Limb (tissue), 2 donors: ENCODE measurements at regions not wholly inside any gene's neighbourhood (a gene's known extent, or its start where the extent isn't known, plus 50 kb on each side); places are given as distances from the start of the nearest gene placed in this dataset.
"Not testable (repeated sequence)": the region's sequence is repeated elsewhere in the genome, so short reads cannot be mapped to it uniquely, and the experiment has no call there.

ENCODE experiments used
- DNase-seq, 2 donors: peaks; one replicate each; pipeline ENCODE4 v3.0.0-alpha.2; 2016; ENCODE audit errors: extremely low spot score in 2 of 2

DNA sequence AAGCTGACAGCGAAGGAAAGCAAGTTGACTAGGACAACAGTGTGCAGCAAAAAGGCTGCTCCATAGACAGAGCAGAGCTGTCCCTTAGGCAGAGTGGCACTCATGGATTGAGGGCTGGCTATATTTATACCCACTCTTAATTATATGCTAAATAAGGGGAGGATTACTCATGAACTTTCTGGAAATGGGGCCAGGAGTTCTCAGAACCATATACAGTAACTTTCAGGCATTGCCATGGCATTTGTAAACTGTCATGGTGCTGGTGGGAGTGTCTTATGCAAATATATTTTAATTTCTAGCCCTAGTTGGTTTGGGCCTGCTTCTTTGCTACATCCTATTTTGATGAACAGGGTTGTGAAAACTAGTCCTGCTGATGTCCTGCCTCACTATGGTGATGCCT lies 279.5 kb upstream of the MGAT5 start:
- no peak for DNase-seq

DNA sequence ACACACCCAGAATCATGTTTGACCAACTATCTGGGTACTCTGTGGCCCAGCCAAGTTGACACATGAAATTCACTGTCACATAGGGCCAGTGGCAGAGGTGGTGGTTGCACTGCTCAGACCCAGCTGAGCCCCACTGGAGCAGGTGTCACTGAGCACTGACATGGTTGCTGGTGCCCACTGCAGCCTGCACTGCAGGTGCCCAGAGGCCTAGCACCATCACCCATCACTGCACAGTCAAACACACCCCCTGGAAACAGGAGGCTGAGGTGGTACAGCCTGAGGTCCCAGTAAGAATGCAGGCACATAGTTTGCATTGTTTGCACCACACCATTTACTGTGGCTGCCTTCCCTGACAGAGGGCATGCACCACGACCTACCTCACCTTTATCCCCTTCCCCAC lies 278.7 kb upstream of the MGAT5 start:
- no peak for DNase-seq

DNA sequence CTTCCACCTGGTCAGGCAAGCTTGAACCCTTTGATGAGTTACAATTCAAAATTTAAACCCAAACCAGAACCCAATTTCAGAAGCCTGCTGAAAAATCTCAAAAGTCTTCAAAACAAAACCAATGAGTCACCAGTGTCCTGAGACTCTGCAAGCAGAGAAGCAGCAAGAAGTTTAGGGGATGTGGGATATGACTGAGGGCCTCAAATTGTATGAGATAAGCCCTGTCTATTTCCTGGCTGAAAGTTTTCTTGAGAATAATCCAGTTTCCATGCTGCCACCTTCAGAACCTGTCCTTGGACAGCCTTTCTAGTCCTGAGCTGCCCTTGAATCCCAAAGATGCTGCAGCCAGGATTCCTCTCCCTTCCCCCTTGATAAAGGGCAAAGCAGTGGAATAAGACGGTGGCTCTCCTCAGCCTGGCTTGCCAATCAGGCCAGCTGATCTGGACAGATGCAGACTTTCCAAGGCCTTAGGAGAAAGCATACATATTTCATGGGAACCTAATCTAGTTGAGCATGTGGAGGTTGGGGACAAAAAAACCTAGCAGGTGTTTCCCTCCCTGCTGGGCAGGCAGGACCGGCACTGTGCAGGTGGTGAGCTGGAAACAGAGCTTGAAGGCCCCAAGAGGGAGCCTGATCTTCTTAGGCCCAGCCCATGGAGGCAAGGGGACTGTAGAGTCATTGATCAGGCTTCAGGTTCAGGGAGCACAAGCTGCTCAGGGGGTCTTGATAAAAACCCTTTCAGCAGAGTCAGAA lies 278.0 kb upstream of the MGAT5 start:
- DNase-seq: no peak

DNA sequence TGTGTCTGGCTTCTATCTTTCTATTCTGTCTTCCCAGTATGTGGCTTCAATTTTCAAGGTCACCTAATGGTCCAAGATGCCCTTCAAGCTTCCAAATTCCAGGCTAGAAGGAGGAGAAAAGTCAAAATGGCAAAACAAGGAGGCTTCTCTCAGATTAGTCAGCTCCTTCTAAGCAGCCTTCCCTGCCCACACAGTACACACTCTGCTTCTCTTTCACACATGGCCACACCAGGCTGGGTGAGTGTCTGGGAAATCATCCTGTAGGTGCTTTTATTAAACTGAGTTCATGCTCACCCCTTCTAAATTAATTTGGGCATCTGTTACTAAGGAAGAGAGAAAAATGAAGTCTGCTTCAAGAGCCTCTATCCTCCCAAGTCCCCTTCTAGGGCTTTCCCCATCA lies 277.2 kb upstream of the MGAT5 start:
- no peak for DNase-seq

DNA sequence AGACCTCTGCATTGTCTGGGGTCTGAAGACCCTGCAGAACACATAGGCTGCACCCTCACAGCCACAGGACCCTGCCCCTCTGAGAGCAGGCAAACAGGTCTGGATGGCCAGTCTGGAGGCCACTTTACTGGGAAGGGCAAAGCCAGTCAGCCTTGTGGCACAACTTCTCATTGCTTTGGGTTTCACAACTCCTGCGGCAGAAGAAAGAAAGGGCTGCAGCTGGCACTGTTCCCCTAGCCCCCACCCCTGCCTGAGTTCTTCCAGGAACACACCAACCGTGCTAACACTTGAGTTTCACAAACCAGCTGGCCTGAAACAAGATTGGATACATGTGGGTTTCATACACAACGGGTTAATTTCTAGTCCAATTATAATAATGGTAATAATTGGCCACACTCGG lies 276.5 kb upstream of the MGAT5 start:
- DNase-seq: no peak

DNA sequence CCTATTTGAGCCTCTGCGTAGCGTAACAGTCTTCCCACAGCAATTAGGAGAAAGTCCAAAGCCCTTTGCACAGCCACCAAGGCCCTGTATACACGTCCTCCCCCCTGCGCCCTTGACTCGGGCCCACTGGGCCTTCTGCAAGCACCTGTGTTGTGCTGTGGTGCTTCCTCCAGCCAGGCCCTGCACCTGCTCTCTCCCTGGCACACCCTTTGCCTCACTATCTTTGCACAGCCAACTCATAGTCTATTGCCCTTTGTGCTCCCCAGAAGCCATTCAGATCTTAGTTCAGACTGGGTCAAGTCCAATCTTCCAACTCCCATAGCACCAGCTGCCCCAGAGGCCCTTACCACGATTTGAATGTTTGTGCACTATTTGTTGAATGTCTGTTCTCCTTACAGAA lies 271.6 kb upstream of the MGAT5 start:
- no peak for DNase-seq

DNA sequence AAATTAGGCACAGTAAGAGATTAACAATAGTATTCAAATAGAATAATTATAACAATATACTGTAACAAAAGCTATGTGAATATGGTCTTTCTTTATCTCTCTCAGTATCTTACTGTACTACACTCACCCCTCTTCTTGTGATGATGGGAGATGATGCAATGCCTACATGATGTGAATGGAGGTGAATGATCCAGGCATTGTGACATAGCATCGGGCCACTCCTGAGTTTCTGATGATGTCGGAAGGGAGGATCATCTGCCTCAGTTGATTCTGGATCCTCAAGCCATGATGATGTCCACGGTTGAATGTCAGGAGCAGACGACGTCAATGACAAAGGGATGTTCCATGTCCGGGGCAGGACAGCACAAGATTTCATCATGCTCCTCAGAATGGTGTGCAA lies 268.3 kb upstream of the MGAT5 start:
- no peak for DNase-seq

DNA sequence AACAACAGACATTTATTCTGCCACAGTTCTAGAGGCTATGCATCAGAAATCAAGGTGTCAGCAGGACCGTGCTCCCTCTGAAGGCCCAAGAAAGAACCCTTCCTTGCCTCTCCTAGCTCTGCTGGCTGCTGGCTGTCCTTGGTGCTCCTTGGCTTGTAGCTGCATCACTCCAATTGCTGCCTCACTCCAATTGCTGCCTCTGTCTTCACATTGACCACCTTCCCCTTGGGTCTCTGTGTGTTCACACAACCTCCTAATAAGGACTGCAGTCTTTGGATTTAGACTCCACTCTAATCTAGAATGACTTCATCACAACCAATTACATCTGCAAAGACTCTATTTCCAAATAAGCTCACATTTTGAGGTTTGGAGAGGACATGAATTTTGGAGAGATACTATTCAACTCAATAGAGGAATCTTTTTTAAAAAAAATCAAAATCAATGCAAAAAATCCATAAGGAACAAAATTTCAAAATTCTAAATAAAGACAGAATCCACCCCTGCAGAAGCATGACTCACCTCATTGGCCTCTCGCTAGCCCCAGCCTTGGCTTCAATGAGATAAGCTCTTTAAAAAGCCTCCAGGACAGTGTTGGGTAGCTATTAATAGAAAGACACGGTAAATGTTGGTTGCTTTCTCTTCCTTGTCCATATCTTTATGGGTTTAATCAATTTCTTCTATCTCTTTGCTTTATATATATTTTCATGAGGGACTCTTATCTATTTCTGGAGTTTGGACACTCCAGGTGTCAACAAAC lies 267.6 kb upstream of the MGAT5 start:
- no peak for DNase-seq

DNA sequence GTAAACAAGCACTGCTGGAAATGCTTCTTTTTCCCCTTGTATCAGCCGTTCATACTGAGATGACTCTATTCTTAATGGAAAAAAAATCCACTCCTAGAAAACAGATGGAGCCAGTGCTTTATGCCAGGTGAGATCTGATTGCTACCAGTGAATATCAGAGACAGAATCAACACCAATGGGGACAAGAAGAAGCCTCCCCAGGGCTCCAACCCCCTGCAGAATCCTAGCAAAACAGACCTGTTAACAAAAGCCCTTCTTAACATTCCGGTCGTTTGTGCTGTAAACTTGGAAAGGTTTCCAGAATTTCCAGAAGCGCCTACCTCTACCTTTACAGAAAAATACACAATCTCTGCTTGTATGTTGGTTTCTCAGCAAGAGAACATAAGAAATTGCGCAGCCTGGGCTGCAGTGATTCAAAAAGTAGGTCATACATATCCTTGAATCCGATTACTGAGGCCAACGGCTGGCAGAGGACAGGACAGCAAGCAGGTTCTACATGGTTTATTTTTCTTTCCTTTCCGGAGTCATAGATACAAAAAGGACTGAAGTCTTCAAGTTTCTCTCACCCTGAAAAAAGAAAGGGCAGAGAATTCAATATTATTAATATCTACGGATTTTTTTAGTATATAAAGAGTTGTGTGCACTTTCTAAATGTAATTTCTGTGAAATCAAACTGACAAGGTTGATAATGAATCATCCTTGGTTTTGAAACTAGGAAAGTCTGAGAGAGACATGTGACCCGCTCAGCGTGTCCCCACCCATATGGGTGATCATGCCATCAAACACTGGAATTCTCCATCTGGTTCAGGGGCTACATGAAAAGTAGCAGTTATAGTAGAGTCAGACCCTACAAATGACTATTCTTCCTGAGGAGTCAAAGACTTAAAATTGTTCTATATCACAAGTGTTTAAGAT lies 266.7 kb upstream of the MGAT5 start:
- DNase-seq: no peak

DNA sequence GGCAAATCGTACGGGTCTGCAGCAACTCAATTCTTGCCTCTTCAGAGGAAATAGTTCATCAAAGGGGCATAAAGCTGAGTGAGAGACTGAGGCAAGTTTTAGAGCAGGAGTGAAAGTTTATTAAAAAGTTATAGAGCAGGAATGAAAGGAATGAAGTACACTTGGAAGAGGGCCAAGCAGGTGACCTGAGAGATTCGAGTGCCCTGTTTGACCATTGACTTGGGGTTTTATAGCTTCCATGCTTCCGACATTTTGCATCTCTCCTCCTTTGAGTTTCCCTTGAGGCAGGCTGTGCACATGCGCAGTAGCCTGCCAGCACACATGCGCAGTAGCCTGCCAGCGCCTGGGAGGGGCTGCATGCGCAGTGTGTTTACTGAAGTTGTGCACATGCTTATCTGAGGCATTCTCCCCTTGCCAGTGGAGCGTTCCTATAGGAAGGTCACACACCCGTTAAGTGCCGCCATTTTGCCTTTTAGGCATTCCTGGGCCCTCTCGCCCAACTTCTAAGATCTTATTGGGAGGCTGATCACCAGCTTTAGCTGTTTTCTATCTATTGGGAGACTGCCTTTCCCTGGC lies 265.5 kb upstream of the MGAT5 start:
- no peak for DNase-seq

DNA sequence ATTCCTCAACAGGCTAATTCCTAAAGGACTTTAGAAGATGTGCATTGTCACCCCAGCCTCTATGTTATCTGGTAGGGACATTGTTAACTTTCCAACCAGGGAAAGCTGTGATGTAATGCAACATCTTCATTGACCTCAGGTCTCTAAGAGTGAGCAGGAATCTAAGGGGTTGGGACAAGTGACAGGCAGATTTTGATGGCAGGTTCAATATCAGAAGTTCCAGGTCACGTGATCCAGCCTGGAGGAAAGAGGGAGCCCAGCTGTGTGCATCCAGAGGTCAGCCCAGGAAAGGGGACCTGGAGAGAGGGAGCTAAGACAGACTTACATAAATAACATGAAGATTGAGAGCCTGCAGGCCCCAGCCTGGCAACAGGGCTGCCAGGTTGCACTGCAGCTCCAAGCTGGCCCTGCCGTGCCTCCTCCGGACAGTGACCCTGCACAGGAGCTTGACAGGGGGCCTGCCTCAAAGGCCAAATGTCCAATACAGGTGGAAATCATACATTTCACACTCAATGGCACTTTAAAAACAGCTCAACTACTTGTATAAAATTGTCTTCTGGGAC lies 262.2 kb upstream of the MGAT5 start:
- DNase-seq: no peak

DNA sequence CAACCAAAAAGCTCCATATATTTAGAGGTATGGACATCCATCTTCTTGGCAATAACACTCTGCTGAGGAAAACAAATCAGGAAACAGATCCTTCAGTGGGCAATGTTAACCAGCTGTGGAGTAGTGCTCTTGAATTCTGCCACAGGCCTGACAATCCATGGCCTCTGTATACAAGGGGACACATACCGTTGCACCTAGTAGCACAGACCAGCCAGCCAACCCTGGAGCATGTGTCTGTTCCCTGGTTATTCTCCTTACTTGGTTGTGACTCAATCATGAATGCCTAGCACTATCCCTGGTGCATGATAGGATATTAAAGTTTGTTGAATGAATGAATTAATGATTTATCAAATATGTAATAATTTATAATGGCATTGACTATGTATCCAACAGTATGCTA lies 261.4 kb upstream of the MGAT5 start:
- DNase-seq: no peak

DNA sequence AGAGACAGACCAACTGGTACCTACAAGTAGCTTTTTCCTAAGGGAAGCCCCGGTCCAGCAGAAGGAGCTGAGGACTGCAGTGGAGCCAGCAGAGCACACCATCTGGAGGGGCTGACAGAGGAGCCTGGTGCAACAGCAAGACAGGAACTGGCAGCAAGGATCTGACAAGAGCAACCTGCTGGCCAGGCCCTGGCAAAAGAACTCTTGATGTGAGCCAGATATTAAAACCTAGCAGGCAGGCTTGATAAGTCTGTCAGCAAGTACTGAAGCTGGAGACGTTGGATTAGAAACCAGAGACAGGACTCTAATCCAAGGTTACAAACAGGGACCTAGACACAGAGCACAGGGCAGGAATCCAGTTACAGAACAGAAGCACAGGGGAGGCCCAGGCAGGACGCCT lies 260.7 kb upstream of the MGAT5 start:
- DNase-seq: no peak

DNA sequence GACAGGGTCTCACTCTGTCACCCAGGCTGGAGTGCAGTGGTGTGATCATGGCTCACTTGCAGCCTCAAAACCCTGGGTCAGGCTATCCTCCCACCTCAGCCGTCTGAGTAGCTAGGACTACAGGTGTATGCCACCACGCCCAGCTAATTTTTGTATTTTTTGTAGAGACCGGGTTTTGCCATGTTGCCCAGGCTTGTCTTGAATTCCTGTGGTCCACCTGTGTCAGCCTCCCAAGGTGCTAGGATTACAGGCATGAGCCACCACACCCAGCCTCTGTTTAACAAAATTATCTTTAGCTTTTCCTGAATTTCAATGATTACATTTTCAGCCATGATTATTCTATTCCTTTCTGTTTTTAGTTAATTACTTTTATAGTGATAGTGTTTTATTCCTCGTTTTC lies 255.1 kb upstream of the MGAT5 start:
- DNase-seq: not testable (repeated sequence)

DNA sequence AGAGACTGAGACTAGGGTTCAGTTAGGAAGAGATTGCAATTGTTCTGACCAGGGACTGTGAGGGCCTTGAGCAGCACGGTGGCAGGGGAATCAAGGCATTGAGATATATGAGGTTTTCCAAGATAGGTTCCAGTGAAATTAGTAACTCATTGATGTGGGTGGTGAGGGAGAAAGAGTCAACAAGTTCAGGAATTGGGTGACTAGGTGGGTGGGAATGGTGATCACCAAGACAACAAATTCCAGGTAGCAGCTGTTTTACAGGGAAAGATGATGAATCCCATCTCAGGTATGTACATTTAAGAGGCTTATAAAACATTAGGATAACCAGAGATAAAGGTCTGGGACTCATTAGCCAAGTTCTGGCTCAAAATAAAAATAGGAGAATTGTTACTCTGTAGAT lies 251.5 kb upstream of the MGAT5 start:
- no peak for DNase-seq

DNA sequence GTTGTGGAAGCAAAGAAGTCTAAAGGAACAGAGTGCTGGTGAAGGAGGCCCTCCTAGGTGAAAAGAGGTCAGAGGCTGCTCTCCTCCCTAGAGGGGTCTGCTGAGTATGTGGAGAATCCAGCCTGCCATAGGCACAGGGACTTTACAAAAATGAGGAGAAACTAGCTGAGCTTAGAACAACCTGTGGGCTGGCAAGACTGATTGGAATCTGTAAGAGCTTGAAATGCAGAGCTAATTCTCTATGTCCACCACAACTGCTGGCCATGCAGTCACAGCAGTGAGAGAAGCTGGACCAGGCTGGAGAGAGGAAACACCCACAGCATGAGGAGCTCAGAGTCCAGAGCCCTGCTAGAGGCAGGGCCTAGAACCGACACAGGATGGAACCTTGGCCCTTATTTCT lies 251.0 kb upstream of the MGAT5 start:
- no peak for DNase-seq

DNA sequence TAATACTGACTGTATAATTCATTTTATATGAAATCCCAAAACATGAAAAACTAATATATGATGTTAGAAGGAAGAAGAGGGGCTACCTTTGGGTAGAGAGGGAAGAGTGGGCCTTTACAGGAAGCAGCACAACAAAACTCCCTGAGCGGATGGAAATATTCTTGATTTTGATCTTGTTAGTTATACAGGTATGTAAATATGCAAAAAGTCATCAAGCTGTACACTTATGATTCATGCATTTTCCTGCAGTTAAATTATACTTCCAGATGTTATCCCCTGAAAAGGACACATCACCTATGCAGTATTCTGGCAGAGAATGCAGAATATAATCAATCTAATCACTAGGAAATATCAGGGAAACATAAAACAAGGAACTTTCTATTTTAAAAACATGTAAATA lies 249.4 kb upstream of the MGAT5 start:
- no peak for DNase-seq

DNA sequence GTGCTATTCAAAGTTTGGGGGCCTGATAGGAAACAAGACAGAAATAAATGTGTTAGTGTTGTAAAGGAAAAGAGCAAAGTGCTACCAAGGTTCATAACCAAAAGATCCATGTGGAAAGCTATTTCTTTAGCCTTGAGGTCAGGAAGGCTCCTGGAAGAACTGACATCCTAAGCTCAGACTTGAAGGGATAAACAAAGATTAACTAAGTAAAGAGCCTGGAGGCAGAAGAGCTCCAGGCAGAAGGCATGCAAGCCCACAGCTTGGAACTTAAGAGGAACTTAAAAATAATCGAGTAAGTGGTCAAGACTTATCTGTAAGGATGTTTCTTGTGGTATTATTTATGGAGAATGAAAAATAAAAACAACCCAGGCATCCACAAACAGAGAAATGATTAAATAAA lies 245.0 kb upstream of the MGAT5 start:
- DNase-seq: no peak

DNA sequence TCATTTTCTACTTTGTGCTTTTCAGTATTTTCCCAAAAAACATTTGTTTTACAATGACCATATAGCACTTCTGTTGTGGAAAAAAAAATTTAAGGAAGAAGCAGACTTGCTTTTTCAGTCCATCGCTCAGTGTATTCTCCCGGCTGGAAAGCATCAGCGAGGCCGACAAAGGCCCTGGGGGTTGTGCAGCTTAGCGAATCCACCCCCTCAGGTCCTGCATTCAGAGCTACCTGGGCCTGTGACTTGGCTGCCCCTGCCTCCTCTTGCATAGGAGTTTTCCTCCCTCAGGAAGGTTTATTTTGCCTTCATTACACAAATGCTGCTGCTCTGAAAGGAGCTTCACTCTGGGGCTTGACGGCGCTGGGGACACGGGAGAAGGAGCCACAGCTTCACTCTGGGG lies 244.4 kb upstream of the MGAT5 start:
- DNase-seq: no peak

DNA sequence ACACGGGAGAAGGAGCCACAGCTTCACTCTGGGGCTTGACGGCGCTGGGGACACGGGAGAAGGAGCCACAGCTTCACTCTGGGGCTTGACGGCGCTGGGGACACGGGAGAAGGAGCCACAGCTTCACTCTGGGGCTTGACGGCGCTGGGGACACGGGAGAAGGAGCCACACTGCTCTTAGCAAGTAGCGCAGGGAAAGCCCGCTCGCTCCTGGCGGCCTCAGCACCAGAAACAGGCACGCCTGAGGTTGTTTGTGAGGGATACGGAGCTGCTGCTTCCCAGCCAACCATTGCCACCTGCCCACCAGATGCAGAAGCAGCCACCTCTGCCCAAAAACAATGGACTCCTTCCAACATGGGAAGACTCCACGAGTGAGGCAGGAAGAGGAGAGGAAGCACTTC lies 244.0 kb upstream of the MGAT5 start:
- not testable (repeated sequence) for DNase-seq

DNA sequence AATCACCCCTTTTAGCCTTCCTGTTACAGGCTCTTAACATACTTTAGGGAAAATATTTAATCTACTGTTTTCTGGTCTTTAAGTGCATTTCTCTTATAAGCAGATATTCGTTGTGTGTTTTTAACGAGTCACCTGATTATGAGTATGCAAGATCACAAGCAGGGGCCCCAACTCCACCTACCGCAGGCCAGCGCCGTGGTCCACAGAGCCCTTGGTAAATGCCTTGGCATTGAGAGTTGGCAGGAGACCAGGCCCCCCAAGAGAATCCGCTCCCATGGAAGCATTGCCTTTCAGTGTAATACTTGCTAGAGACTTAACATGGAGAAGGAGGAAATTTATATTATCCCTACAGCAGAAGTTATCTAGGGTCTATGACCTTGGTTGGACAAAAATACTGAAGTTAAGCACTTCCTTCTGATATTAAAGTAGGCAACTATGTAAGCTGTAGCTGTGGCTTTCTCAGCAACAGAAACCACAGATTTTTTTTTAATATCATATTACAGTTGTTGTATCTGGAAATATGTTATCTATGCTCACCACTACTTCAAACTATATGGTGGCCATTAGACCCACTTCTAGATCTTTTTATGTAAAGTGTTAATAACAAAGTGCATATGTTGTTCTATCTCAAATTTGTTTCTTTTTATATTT lies 241.8 kb upstream of the MGAT5 start:
- DNase-seq: no peak
